ENCODE measurements at regions not wholly inside any gene's neighbourhood (a gene's known extent, or its start where the extent isn't known, plus 50 kb on each side); places are given as distances from the start of the nearest gene placed in this dataset.

- ChIA-PET POLR2A (no interaction called here), CTCF (ENCODE audit: unreplicated experiment) (no interaction called here)
- Histone ChIP-seq H2AFZ (ENCODE audit: low read length) (no peak overlapping the region), H3K79me2 (ENCODE audit: insufficient read depth, low read depth, low read length) (no peaks in the 10 kb centered on the region), H3K36me3 (ENCODE audit: insufficient read depth, low read length) (no peaks in the 10 kb centered on the region), H3K4me1 (ENCODE audit: insufficient read depth, low read length, poor library complexity, severe bottlenecking) (no peaks in the 10 kb centered on the region), H4K20me1 (ENCODE audit: insufficient read depth, low read length) (no peaks in the 10 kb centered on the region), H3K9me3 (ENCODE audit: low read length) (no peaks in the 10 kb centered on the region), H3K4me2 (ENCODE audit: low read length) (no peak overlapping the region), H3K27ac (ENCODE audit: low read depth, low read length, poor library complexity, severe bottlenecking) (no peak overlapping the region), H3K9me2 (ENCODE audit: insufficient read depth, low read length) (no peaks in the 10 kb centered on the region), H3K4me3 (ENCODE audit: low read depth, low read length, poor library complexity, severe bottlenecking) (no peak overlapping the region)
- no peak for TF ChIP-seq CTCF (conservative IDR thresholded peaks at IDR 0.05; ENCODE audit: low read length)
- TF ChIP-seq EZH2phosphoT487 (IDR thresholded peaks at IDR 0.05; ENCODE audit: borderline replicate concordance, low read depth, low read length) = no peak
- DNase-seq (ENCODE audit: low spot score) = no peak
- intact Hi-C loops (cut with micrococcal nuclease; ENCODE audit: unreplicated experiment) = no loop called here
- no TSS peak for BruUV-seq (replicated peaks)
Measured at GRCh38 chr2:224180810-224181209, 141.7 kb upstream of the SERPINE2 start.

GRCh38 chr2:224178056-224178455, 139.0 kb upstream of the SERPINE2 start:
- Histone ChIP-seq H3K4me3 (ENCODE audit: low read depth, low read length, poor library complexity, severe bottlenecking) (no peak overlapping the region), H3K27ac (ENCODE audit: low read depth, low read length, poor library complexity, severe bottlenecking) (no peak overlapping the region), H3K4me2 (ENCODE audit: low read length) (no peak overlapping the region), H3K9me3 (ENCODE audit: low read length) (no peaks in the 10 kb centered on the region), H3K79me2 (ENCODE audit: insufficient read depth, low read depth, low read length) (no peaks in the 10 kb centered on the region), H2AFZ (ENCODE audit: low read length) (no peak overlapping the region), H3K36me3 (ENCODE audit: insufficient read depth, low read length) (no peaks in the 10 kb centered on the region), H3K4me1 (ENCODE audit: insufficient read depth, low read length, poor library complexity, severe bottlenecking) (no peaks in the 10 kb centered on the region), H4K20me1 (ENCODE audit: insufficient read depth, low read length) (no peaks in the 10 kb centered on the region), H3K9me2 (ENCODE audit: insufficient read depth, low read length) (no peaks in the 10 kb centered on the region)
- intact Hi-C loops (cut with micrococcal nuclease; ENCODE audit: unreplicated experiment) = no loop called here
- TF ChIP-seq CTCF (conservative IDR thresholded peaks at IDR 0.05; ENCODE audit: low read length) (no peak), EZH2phosphoT487 (IDR thresholded peaks at IDR 0.05; ENCODE audit: borderline replicate concordance, low read depth, low read length) (no peak)
- ChIA-PET POLR2A (interaction anchor here (0.6 to 1.2 kb wide), 2 partner anchors 51 to 1014 kb away, joined by 5 read pairs; no protein-coding TSS in a partner anchor), CTCF (ENCODE audit: unreplicated experiment) (no interaction called here)
- DNase-seq (ENCODE audit: low spot score) = no peak
- BruUV-seq (replicated peaks) = no TSS peak

- Histone ChIP-seq H3K4me2 (ENCODE audit: low read length) (no peak overlapping the region), H3K79me2 (ENCODE audit: insufficient read depth, low read depth, low read length) (no peaks in the 10 kb centered on the region), H4K20me1 (ENCODE audit: insufficient read depth, low read length) (no peaks in the 10 kb centered on the region), H3K4me1 (ENCODE audit: insufficient read depth, low read length, poor library complexity, severe bottlenecking) (no peaks in the 10 kb centered on the region), H3K9me2 (ENCODE audit: insufficient read depth, low read length) (no peaks in the 10 kb centered on the region), H3K27ac (ENCODE audit: low read depth, low read length, poor library complexity, severe bottlenecking) (no peak overlapping the region), H3K9me3 (ENCODE audit: low read length) (no peaks in the 10 kb centered on the region), H3K36me3 (ENCODE audit: insufficient read depth, low read length) (no peaks in the 10 kb centered on the region), H2AFZ (ENCODE audit: low read length) (no peak overlapping the region), H3K4me3 (ENCODE audit: low read depth, low read length, poor library complexity, severe bottlenecking) (no peak overlapping the region)
- ChIA-PET CTCF (ENCODE audit: unreplicated experiment) (no interaction called here), POLR2A (interaction anchor here (0.8 to 1.9 kb wide), 4 partner anchors 9 to 182 kb away, joined by 3 to 5 read pairs (median 3); no protein-coding TSS in a partner anchor)
- BruUV-seq (replicated peaks) = no TSS peak
- no peak for TF ChIP-seq CTCF (conservative IDR thresholded peaks at IDR 0.05; ENCODE audit: low read length)
- TF ChIP-seq EZH2phosphoT487 (IDR thresholded peaks at IDR 0.05; ENCODE audit: borderline replicate concordance, low read depth, low read length) = no peak
- intact Hi-C loops (cut with micrococcal nuclease; ENCODE audit: unreplicated experiment) = no loop called here
- DNase-seq (ENCODE audit: low spot score) = no peak
Measured at GRCh38 chr2:224175538-224175937, 136.5 kb upstream of the SERPINE2 start.

Measured in OCI-LY7 (cell line).